ENCODE measurements at regions not wholly inside any gene's neighbourhood (a gene's known extent, or its start where the extent isn't known, plus 50 kb on each side); places are given as distances from the start of the nearest gene placed in this dataset.

GRCh38 chr5:108661024-108661423, 86.7 kb upstream of the FER start:
- peaks cover 8% of the 10 kb centered on the region for H3K27me3 Mint-ChIP-seq
- no peak overlapping the region for H3K27ac Mint-ChIP-seq
- H3K36me3 Mint-ChIP-seq, result no peaks in the 10 kb centered on the region
- DNase-seq (ENCODE audit: low spot score in 2 of 2), result no peak
- no peaks in the 10 kb centered on the region for H3K9me3 Mint-ChIP-seq
- no peak overlapping the region for H3K4me3 Mint-ChIP-seq
- ATAC-seq (ENCODE audit: low read depth), result no peak
- no peaks in the 10 kb centered on the region for H3K4me1 Mint-ChIP-seq

GRCh38 chr5:108660291-108660690, 87.4 kb upstream of the FER start:
- Mint-ChIP-seq H3K4me3 (no peak overlapping the region), H3K27me3 (peaks cover 8% of the 10 kb centered on the region), H3K27ac (no peak overlapping the region), H3K36me3 (no peaks in the 10 kb centered on the region), H3K4me1 (no peaks in the 10 kb centered on the region), H3K9me3 (no peaks in the 10 kb centered on the region)
- no peak for ATAC-seq (ENCODE audit: low read depth)
- DNase-seq (ENCODE audit: low spot score in 2 of 2), result no peak

DNA sequence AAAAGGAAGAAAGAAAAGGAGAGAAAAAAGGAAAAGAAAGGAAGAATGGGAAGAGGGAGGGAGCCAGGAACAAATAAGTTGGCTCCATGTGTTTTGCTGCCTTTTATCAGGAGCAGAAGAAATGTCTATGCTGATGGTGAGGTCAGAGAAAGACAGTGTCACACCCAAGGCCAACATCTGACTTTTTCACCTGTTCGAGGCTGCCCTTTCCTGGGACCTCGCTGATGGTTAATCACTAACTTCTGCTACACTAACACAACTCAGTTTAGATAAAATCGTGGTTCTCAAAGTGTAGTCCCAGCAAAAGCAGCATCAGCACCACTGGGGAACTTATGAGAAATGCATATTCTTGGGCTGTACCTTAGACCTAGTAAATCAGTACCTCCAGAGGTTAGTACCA, 88.2 kb upstream of the FER start:
- Mint-ChIP-seq H3K27ac (no peak overlapping the region), H3K4me3 (no peak overlapping the region), H3K4me1 (no peaks in the 10 kb centered on the region), H3K36me3 (no peaks in the 10 kb centered on the region), H3K27me3 (peaks cover 8% of the 10 kb centered on the region), H3K9me3 (no peaks in the 10 kb centered on the region)
- ATAC-seq (ENCODE audit: low read depth) (no peak), DNase-seq (ENCODE audit: low spot score in 2 of 2) (no peak)

DNA sequence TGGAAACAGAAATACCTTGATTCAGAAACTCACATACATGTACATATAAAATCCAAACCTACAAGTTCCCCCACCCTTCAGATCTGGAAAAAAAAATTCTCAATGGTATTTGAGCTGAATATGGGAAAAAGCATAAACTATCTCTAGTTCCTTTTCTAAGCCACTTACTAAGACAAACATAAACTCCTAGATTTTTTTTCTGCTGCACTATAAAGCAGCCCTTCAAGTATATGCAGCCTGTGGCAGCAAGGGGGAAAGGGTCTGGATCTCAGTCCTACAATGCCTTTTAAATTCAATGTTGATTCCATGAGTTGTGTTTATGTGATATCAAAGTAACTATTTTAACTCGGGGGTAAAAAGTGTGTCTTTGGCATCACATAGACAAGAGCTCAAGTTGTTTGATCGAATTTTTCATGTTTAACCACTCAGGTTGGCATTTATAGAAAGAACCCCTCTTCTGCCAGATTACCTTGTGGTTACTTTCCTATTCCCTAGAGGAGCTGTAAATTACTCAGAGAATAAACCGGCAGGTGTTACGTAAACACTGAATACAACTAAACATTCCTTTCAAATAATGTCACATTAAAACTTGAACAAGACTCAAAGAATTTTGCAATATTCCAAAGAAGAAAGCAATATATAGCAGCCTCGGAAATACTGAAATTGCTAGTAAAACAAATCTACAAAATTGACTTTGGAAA, 91.8 kb upstream of the FER start:
- Mint-ChIP-seq H3K36me3 (no peaks in the 10 kb centered on the region), H3K4me1 (no peaks in the 10 kb centered on the region), H3K27me3 (peaks cover 8% of the 10 kb centered on the region), H3K27ac (no peak overlapping the region), H3K9me3 (no peaks in the 10 kb centered on the region), H3K4me3 (no peak overlapping the region)
- DNase-seq (ENCODE audit: low spot score in 2 of 2), result no peak
- ATAC-seq (ENCODE audit: low read depth), result no peak

GRCh38 chr5:108654051-108654450, 93.6 kb upstream of the FER start:
- H3K27me3 Mint-ChIP-seq, result peaks cover 11% of the 10 kb centered on the region
- no peak for ATAC-seq (ENCODE audit: low read depth)
- no peaks in the 10 kb centered on the region for H3K9me3 Mint-ChIP-seq
- H3K27ac Mint-ChIP-seq, result no peak overlapping the region
- H3K4me3 Mint-ChIP-seq, result no peak overlapping the region
- H3K4me1 Mint-ChIP-seq, result no peaks in the 10 kb centered on the region
- H3K36me3 Mint-ChIP-seq, result no peaks in the 10 kb centered on the region
- no peak for DNase-seq (ENCODE audit: low spot score in 2 of 2)

DNA sequence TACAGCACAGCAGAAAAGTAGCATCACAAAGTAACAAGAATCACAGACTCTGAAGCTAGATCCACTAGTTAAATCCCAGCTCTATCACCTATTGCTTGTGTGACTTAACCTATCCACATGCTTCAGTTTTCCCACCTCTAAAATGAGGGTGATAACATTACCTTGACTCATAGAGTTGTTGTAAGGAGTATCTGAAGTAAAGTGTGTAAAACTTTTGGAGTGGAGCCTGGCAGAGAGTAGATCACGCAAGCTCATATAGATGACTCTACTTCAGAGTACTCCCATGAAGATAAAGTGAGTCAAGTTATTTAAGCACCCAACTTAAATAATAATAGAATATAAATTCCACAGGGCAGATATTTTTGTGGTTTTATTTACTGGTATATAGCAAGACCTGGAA, 94.5 kb upstream of the FER start:
- H3K4me1 Mint-ChIP-seq, result no peaks in the 10 kb centered on the region
- H3K9me3 Mint-ChIP-seq, result no peaks in the 10 kb centered on the region
- ATAC-seq (ENCODE audit: low read depth) (no peak), DNase-seq (ENCODE audit: low spot score in 2 of 2) (no peak)
- H3K4me3 Mint-ChIP-seq, result no peak overlapping the region
- peaks cover 8% of the 10 kb centered on the region for H3K27me3 Mint-ChIP-seq
- no peak overlapping the region for H3K27ac Mint-ChIP-seq
- H3K36me3 Mint-ChIP-seq, result no peaks in the 10 kb centered on the region

DNA sequence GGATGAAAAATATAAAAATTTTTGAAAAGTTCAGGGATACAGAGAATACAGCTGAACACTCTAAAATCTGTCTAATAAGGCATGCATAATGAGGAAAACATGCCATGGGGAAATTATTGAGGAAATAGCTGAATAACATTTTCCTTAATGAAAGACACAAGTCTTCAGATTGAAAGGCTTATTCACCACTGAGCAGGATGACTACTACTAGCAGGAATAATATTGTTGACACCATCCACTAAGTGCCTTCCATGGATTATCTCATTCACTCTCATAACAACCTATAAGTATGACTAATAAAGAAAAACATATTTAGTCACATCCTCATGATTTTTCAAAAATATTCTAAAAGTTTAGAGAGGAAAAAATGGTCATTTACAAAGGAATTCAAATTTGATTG, 96.7 kb upstream of the FER start:
- Mint-ChIP-seq H3K27ac (no peak overlapping the region), H3K4me3 (no peak overlapping the region), H3K27me3 (peaks cover 6% of the 10 kb centered on the region), H3K4me1 (no peaks in the 10 kb centered on the region), H3K9me3 (peaks cover 8% of the 10 kb centered on the region), H3K36me3 (peaks cover 1% of the 10 kb centered on the region)
- DNase-seq (ENCODE audit: low spot score in 2 of 2) (no peak), ATAC-seq (ENCODE audit: low read depth) (no peak)

DNA sequence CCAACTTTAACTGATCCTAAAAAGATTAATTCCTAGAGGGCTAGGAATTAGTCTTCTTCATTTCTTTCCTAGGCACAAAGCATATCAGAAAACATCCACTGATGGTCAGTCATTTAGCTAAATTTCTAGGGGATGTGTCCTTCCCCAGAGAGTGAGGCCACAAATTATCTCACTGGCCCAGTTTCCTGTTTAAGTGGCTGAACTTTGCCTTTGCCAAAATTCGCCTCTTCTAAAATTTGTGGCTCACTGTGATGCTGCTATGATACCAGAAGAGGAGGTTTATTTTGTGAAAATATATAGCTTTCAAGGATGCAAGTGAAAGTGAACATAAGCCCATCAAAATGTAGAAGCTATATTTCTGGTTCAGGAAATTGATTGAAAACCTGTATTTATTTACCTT, 98.1 kb upstream of the FER start:
- H3K4me1 Mint-ChIP-seq, result no peaks in the 10 kb centered on the region
- H3K9me3 Mint-ChIP-seq, result peaks cover 8% of the 10 kb centered on the region
- peaks cover 6% of the 10 kb centered on the region for H3K27me3 Mint-ChIP-seq
- DNase-seq (ENCODE audit: low spot score in 2 of 2), result no peak
- H3K27ac Mint-ChIP-seq, result no peak overlapping the region
- H3K4me3 Mint-ChIP-seq, result no peak overlapping the region
- no peak for ATAC-seq (ENCODE audit: low read depth)
- H3K36me3 Mint-ChIP-seq, result peaks cover 1% of the 10 kb centered on the region

DNA sequence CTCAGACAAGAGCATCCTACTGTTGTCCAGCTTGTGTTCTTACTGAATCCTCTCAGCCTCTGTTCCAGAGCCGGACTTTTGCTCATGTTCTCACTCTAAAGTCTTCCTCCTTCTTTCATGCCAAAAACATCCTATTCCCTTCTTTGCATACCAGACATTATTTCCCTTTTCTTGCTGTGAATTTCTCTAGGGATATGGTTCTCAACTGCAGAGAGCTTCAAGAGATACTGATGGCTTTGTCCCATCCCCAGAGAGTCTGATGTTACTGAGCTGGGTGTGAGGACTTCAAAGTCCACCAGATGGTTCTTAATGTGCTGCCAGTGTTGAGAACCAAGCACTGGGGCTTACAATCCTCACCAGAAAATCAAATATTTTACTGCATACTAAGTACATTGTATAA, 98.6 kb upstream of the FER start:
- no peak for DNase-seq (ENCODE audit: low spot score in 2 of 2)
- Mint-ChIP-seq H3K4me3 (no peak overlapping the region), H3K27me3 (peaks cover 6% of the 10 kb centered on the region), H3K4me1 (no peaks in the 10 kb centered on the region), H3K9me3 (peaks cover 8% of the 10 kb centered on the region), H3K36me3 (peaks cover 1% of the 10 kb centered on the region), H3K27ac (no peak overlapping the region)
- no peak for ATAC-seq (ENCODE audit: low read depth)

DNA sequence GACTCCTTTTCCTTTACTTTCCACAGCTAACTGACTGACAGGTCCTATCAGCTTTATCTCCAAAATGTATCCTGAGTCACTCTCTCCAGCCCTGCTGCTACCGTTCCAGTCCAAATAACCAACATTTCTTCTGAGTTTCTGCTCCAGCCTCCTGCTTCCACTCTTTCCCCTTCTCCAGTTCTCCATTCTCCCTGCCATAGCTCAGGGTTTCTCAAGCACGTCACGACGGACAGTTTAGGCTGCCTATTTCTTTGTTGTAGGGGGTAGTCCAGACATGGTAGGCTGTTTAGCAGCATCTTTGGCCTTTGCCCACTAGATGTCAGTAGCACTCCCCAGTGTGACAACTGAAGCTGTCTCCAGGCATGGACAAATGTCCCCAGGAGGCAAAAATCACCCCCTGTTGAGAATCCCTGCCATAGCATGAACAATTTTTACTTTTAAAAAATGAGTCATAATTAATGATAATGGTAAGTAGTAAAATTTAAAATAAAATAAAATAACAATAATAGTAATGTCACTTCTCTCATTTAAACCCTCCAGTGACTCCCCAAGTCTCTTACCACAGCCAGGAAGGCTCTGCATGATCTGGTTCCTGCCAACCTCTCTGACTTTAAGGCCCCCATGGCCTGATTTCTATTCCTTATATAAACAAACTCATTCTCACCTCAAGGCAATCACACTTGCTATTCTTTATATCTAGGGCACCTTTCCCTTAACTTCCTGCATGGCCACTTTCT, 105.4 kb upstream of the FER start:
- Mint-ChIP-seq H3K27ac (no peak overlapping the region), H3K36me3 (peaks cover 1% of the 10 kb centered on the region), H3K9me3 (peaks cover 8% of the 10 kb centered on the region), H3K27me3 (peaks cover 3% of the 10 kb centered on the region), H3K4me3 (peak overlapping the region; percentile 2), H3K4me1 (peaks cover 3% of the 10 kb centered on the region)
- ATAC-seq (ENCODE audit: low read depth) (peak; percentile 90), DNase-seq (ENCODE audit: low spot score in 2 of 2) (peak; percentile 49 to 50)

- H3K36me3 Mint-ChIP-seq, result no peaks in the 10 kb centered on the region
- peaks cover 3% of the 10 kb centered on the region for H3K27me3 Mint-ChIP-seq
- peaks cover 1% of the 10 kb centered on the region for H3K9me3 Mint-ChIP-seq
- DNase-seq (ENCODE audit: low spot score in 2 of 2) (no peak), ATAC-seq (ENCODE audit: low read depth) (no peak)
- no peak overlapping the region for H3K4me3 Mint-ChIP-seq
- peaks cover 3% of the 10 kb centered on the region for H3K4me1 Mint-ChIP-seq
- no peak overlapping the region for H3K27ac Mint-ChIP-seq
These were observed 106.1 kb upstream of the FER start for GRCh38 chr5:108641596-108641995.

GRCh38 chr5:108639366-108639765, 108.3 kb upstream of the FER start:
- H3K4me3 Mint-ChIP-seq, result no peak overlapping the region
- H3K9me3 Mint-ChIP-seq, result no peaks in the 10 kb centered on the region
- ATAC-seq (ENCODE audit: low read depth), result no peak
- no peak for DNase-seq (ENCODE audit: low spot score in 2 of 2)
- peaks cover 3% of the 10 kb centered on the region for H3K4me1 Mint-ChIP-seq
- no peak overlapping the region for H3K27ac Mint-ChIP-seq
- no peaks in the 10 kb centered on the region for H3K36me3 Mint-ChIP-seq
- H3K27me3 Mint-ChIP-seq, result peaks cover 3% of the 10 kb centered on the region

- Mint-ChIP-seq H3K9me3 (no peaks in the 10 kb centered on the region), H3K4me1 (peaks cover 3% of the 10 kb centered on the region), H3K36me3 (no peaks in the 10 kb centered on the region), H3K4me3 (no peak overlapping the region), H3K27me3 (peaks cover 3% of the 10 kb centered on the region), H3K27ac (no peak overlapping the region)
- ATAC-seq (ENCODE audit: low read depth), result no peak
- no peak for DNase-seq (ENCODE audit: low spot score in 2 of 2)
These were observed 109.7 kb upstream of the FER start for GRCh38 chr5:108638021-108638420.

GRCh38 chr5:108637134-108637533, 110.6 kb upstream of the FER start:
- no peaks in the 10 kb centered on the region for H3K36me3 Mint-ChIP-seq
- H3K4me3 Mint-ChIP-seq, result no peak overlapping the region
- DNase-seq (ENCODE audit: low spot score in 2 of 2) (no peak), ATAC-seq (ENCODE audit: low read depth) (no peak)
- no peaks in the 10 kb centered on the region for H3K9me3 Mint-ChIP-seq
- no peak overlapping the region for H3K27ac Mint-ChIP-seq
- peaks cover under 1% of the 10 kb centered on the region for H3K4me1 Mint-ChIP-seq
- peaks cover 2% of the 10 kb centered on the region for H3K27me3 Mint-ChIP-seq
